HCT116 (cell line): ENCODE measurements at regions not wholly inside any gene's neighbourhood (a gene's known extent, or its start where the extent isn't known, plus 50 kb on each side); places are given as distances from the start of the nearest gene placed in this dataset.

Experiments used
- ATAC-seq: fragments of 200-7000 bp; cut with Tn5 transposase; 2 replicates; pipeline ENCODE4 v1.9.1; 2020; ENCODE audit warnings: mild to moderate bottlenecking, moderate library complexity
- BruUV-seq: library from RNA; stranded (reverse); fragments of 400-500 nt; replicated peaks from 2 replicates; lab custom pipeline; 2021; lab: Mats Ljungman, UMichigan
- CTCF ChIA-PET: fragments of 300-600 bp; sonication (Branson Sonifier 250); formaldehyde crosslinking; loops from one replicate; lab custom pipeline; 2021; ENCODE audit warnings: antibody characterized with exemption; lab: Charles Lee
- POLR2A ChIA-PET: fragments of 300-600, 350-600 bp; sonication (Branson Sonifier 250); formaldehyde crosslinking; loops from one replicate; lab custom pipeline; 2021; ENCODE audit warnings: antibody characterized with exemption; lab: Charles Lee
- RAD21 ChIA-PET, 2 experiments: fragments of 300-600 bp; sonication (Branson Sonifier 250); formaldehyde crosslinking; loops; one replicate each; lab custom pipeline; 2023; ENCODE audit warnings: low total read pairs in 2 of 2; ENCODE audit not compliant: uncharacterized antibody in 2 of 2, unreplicated experiment in 2 of 2, low non-redundant PET in 1 of 2; lab: Charles Lee
- DNase-seq: peaks from one replicate; pipeline ENCODE4 v3.0.0-alpha.2; 2010; ENCODE audit warnings: low read depth, low spot score
- H2AFZ ChIP-seq: fragments of 200-600 bp; shearing (Covaris generic), sonication (generic); 2 replicates; pipeline ENCODE4 v1.6.1; 2017; ENCODE audit warnings: low read depth, mixed run types, mixed read lengths, antibody characterized with exemption, low read length; ENCODE audit not compliant: poor library complexity, severe bottlenecking
- H3K27ac ChIP-seq: 2 replicates; pipeline ENCODE4 v1.5.1; 2012; ENCODE audit warnings: low read depth, low read length
- H3K27me3 ChIP-seq: fragments of 200-600 bp; sonication (generic); 2 replicates; pipeline ENCODE4 v1.6.1; 2016; ENCODE audit warnings: mixed run types, low read length, mixed read lengths; ENCODE audit not compliant: insufficient read depth
- H3K36me3 ChIP-seq, 2 experiments: fragments of 200-500 bp in 1 of 2; fragments of 200-600 bp in 1 of 2; sonication (Bioruptor generic) in 1 of 2; sonication (generic) in 1 of 2; 2 replicates each; pipeline versions ENCODE4 v1.5.1 to v1.6.1; 2014 to 2016; ENCODE audit warnings: low read length in 2 of 2, inconsistent platforms in 1 of 2, mixed read lengths in 1 of 2, mixed run types in 1 of 2; ENCODE audit not compliant: insufficient read depth in 2 of 2, control insufficient read depth in 1 of 2
- H3K4me1 ChIP-seq, 2 experiments: fragments of 200-600 bp in 1 of 2; sonication (generic) in 1 of 2; 2 replicates each; pipeline versions ENCODE4 v1.5.1 to v1.6.1; 2012 to 2017; ENCODE audit warnings: low read length in 2 of 2, inconsistent platforms in 1 of 2, mild to moderate bottlenecking in 1 of 2, mixed read lengths in 1 of 2, mixed run types in 1 of 2, moderate library complexity in 1 of 2; ENCODE audit not compliant: insufficient read depth in 2 of 2, control insufficient read depth in 1 of 2
- H3K4me2 ChIP-seq: fragments of 200-600 bp; sonication (generic); 2 replicates; pipeline ENCODE4 v1.6.1; 2017; ENCODE audit warnings: mixed run types, low read length, mixed read lengths
- H3K4me3 ChIP-seq, 2 experiments: fragments of 200-600 bp in 1 of 2; sonication (generic) in 1 of 2; replicated peaks in 1 of 2; 2 replicates each; pipeline ENCODE4 v1.5.1; 2011 to 2016; ENCODE audit warnings: low read length in 2 of 2, control low read depth in 1 of 2, low read depth in 1 of 2, mild to moderate bottlenecking in 1 of 2, mixed read lengths in 1 of 2, mixed run types in 1 of 2
- H3K79me2 ChIP-seq: fragments of 200-600 bp; sonication (generic); 2 replicates; pipeline ENCODE4 v1.6.1; 2017; ENCODE audit warnings: mild to moderate bottlenecking, mixed run types, low read length, moderate library complexity, mixed read lengths; ENCODE audit not compliant: insufficient read depth
- H3K9ac ChIP-seq: fragments of 200-600 bp; sonication (generic); 2 replicates; pipeline ENCODE4 v1.6.1; 2016; ENCODE audit warnings: low read length, mixed read lengths
- H3K9me2 ChIP-seq: fragments of 200-600 bp; sonication (generic), shearing (Covaris generic); 2 replicates; pipeline ENCODE4 v1.6.1; 2017; ENCODE audit warnings: mixed run types, mild to moderate bottlenecking, moderate library complexity; ENCODE audit not compliant: insufficient read depth
- H3K9me3 ChIP-seq, 2 experiments: fragments of 200-500 bp in 1 of 2; fragments of 200-600 bp in 1 of 2; sonication (Bioruptor generic) in 1 of 2; sonication (generic) in 1 of 2; 2 replicates each; pipeline ENCODE4 v1.6.1; 2014 to 2017; ENCODE audit warnings: low read length in 2 of 2, mixed read lengths in 2 of 2, inconsistent platforms in 1 of 2, low read depth in 1 of 2, mild to moderate bottlenecking in 1 of 2, mixed run types in 1 of 2, moderate library complexity in 1 of 2; ENCODE audit not compliant: control insufficient read depth in 1 of 2, insufficient read depth in 1 of 2
- H4K20me1 ChIP-seq: fragments of 200-600 bp; sonication (generic), shearing (Covaris generic); 2 replicates; pipeline ENCODE4 v1.6.1; 2017; ENCODE audit warnings: mixed run types, mild to moderate bottlenecking, moderate library complexity; ENCODE audit not compliant: insufficient read depth
- ELF1 ChIP-seq: IDR thresholded peaks from 2 replicates; pipeline ENCODE4 v1.6.1; 2012; ENCODE audit warnings: low read depth, borderline replicate concordance
- JUND ChIP-seq: IDR thresholded peaks from 2 replicates; pipeline ENCODE4 v1.6.1; 2012
- SP1 ChIP-seq: IDR thresholded peaks from 2 replicates; pipeline ENCODE4 v1.6.1; 2012; ENCODE audit warnings: low read depth
- TCF7L2 ChIP-seq: IDR thresholded peaks from 2 replicates; pipeline ENCODE4 v1.7.0; 2011; ENCODE audit warnings: borderline replicate concordance, inconsistent platforms; ENCODE audit not compliant: insufficient read depth, insufficient read length; ENCODE audit errors: extremely low read depth
- intact Hi-C: fragments of 100-400 bp; cut with micrococcal nuclease; formaldehyde crosslinking; loops from 2 replicates; pipeline ENCODE4 v1.10.0; 2022
- TF ChIP-seq, protein P1 (sequence below): IDR thresholded peaks from 2 replicates; pipeline ENCODE4 v1.6.1; 2012
- TF ChIP-seq, protein P2 (sequence below): IDR thresholded peaks from 2 replicates; pipeline ENCODE4 v1.6.1; 2012
- TF ChIP-seq, protein P3 (sequence below): IDR thresholded peaks from 2 replicates; pipeline ENCODE4 v1.6.1; 2011; ENCODE audit warnings: mild to moderate bottlenecking, low read length, moderate library complexity; ENCODE audit not compliant: insufficient replicate concordance; ENCODE audit errors: extremely low read depth
- TF ChIP-seq, protein P4 (sequence below): IDR thresholded peaks from 2 replicates; pipeline ENCODE4 v1.6.1; 2012; ENCODE audit warnings: low read depth

DNA sequence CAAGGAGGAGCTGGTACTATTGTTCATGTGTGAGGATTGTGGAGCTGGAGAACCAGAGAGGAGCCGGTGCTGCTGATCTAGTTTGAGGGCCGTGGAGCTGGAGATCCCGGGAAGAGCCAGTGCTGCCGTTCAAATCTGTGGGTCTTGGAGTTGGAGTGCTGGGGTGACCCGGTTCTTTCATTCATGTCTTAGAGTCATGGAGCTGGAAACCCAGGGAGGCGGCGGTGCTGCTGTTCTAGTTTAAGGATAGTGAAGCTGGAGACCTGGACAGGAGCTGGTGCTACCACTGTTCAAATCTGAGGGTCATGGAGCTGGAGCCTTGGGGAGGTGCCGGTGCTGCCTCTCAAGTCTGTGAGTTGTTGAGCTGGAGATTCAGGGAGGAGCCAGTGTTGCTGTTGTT lies 88.5 kb upstream of the ZNF479 start:
- Histone ChIP-seq H3K36me3 (no peaks in the 10 kb centered on the region), H3K27me3 (no peaks in the 10 kb centered on the region), H3K4me1 (no peaks in the 10 kb centered on the region), H3K4me2 (no peak overlapping the region), H3K9me2 (no peaks in the 10 kb centered on the region), H3K9ac (no peak overlapping the region), H3K4me3 (no peak overlapping the region), H3K9me3 (peaks cover 0 to 12% of the 10 kb centered on the region in 2 experiments; a peak in 2 of 4 replicates), H4K20me1 (no peaks in the 10 kb centered on the region), H2AFZ (no peak overlapping the region), H3K79me2 (no peaks in the 10 kb centered on the region), H3K27ac (no peak overlapping the region)
- TF ChIP-seq, protein P1, sequence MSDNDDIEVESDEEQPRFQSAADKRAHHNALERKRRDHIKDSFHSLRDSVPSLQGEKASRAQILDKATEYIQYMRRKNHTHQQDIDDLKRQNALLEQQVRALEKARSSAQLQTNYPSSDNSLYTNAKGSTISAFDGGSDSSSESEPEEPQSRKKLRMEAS, result no peak
- TF ChIP-seq JUND (no peak), ELF1 (no peak), SP1 (no peak), TCF7L2 (no peak)
- TF ChIP-seq, protein P2, sequence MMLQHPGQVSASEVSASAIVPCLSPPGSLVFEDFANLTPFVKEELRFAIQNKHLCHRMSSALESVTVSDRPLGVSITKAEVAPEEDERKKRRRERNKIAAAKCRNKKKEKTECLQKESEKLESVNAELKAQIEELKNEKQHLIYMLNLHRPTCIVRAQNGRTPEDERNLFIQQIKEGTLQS, result no peak
- TF ChIP-seq, protein P3, sequence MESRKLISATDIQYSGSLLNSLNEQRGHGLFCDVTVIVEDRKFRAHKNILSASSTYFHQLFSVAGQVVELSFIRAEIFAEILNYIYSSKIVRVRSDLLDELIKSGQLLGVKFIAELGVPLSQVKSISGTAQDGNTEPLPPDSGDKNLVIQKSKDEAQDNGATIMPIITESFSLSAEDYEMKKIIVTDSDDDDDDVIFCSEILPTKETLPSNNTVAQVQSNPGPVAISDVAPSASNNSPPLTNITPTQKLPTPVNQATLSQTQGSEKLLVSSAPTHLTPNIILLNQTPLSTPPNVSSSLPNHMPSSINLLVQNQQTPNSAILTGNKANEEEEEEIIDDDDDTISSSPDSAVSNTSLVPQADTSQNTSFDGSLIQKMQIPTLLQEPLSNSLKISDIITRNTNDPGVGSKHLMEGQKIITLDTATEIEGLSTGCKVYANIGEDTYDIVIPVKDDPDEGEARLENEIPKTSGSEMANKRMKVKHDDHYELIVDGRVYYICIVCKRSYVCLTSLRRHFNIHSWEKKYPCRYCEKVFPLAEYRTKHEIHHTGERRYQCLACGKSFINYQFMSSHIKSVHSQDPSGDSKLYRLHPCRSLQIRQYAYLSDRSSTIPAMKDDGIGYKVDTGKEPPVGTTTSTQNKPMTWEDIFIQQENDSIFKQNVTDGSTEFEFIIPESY, result no peak
- TF ChIP-seq, protein P4, sequence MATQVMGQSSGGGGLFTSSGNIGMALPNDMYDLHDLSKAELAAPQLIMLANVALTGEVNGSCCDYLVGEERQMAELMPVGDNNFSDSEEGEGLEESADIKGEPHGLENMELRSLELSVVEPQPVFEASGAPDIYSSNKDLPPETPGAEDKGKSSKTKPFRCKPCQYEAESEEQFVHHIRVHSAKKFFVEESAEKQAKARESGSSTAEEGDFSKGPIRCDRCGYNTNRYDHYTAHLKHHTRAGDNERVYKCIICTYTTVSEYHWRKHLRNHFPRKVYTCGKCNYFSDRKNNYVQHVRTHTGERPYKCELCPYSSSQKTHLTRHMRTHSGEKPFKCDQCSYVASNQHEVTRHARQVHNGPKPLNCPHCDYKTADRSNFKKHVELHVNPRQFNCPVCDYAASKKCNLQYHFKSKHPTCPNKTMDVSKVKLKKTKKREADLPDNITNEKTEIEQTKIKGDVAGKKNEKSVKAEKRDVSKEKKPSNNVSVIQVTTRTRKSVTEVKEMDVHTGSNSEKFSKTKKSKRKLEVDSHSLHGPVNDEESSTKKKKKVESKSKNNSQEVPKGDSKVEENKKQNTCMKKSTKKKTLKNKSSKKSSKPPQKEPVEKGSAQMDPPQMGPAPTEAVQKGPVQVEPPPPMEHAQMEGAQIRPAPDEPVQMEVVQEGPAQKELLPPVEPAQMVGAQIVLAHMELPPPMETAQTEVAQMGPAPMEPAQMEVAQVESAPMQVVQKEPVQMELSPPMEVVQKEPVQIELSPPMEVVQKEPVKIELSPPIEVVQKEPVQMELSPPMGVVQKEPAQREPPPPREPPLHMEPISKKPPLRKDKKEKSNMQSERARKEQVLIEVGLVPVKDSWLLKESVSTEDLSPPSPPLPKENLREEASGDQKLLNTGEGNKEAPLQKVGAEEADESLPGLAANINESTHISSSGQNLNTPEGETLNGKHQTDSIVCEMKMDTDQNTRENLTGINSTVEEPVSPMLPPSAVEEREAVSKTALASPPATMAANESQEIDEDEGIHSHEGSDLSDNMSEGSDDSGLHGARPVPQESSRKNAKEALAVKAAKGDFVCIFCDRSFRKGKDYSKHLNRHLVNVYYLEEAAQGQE, result no peak
- RAD21 ChIA-PET, result no interaction called here
- POLR2A ChIA-PET, result no interaction called here
- DNase-seq (no peak), ATAC-seq (no peak)
- intact Hi-C loops, result no loop called here
- CTCF ChIA-PET, result no interaction called here
- no TSS peak for BruUV-seq
